ENCODE measurements at regions not wholly inside any gene's neighbourhood (a gene's known extent, or its start where the extent isn't known, plus 50 kb on each side); places are given as distances from the start of the nearest gene placed in this dataset.
A peak's percentile ranks its signal among the peaks of the same experiment; 100 is the strongest.

DNA sequence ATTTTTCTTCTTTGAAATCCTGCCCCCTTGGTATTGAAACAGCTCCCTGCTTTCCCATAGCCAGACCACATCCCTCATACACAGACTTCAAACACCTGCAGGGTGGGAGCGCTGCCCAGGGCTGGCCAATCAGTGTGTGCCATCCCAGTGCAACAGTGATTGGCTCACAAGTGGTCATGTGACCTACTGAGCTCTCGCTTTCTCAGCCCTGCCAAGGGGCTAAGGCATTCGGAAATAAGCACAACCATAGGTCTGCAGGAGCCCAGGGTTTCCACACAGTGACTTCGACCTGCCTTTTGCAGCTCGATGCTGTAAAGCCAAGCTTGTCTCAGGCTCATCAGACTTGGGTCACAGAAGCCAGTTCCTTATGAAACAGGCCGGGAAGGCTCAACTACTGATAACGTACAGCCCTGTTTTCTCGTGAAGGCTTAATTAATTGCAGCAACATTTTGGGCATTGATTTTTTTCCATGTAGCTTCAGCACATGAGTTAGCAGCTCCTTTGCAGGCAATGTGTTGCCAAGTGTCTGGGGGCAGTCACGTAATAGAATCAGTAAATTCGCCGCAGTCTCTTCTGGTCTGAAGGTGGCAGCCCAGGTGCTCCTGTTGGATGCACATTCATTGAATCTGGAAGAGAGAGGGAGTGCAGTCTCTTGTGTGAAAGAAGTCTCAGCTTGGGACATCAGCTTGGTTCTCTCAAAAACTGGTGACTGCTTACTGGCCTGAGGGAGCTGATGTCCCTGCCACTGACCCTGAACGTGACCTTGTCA lies 1091.8 kb downstream of the AACS start:
- TF ChIP-seq, protein P1, sequence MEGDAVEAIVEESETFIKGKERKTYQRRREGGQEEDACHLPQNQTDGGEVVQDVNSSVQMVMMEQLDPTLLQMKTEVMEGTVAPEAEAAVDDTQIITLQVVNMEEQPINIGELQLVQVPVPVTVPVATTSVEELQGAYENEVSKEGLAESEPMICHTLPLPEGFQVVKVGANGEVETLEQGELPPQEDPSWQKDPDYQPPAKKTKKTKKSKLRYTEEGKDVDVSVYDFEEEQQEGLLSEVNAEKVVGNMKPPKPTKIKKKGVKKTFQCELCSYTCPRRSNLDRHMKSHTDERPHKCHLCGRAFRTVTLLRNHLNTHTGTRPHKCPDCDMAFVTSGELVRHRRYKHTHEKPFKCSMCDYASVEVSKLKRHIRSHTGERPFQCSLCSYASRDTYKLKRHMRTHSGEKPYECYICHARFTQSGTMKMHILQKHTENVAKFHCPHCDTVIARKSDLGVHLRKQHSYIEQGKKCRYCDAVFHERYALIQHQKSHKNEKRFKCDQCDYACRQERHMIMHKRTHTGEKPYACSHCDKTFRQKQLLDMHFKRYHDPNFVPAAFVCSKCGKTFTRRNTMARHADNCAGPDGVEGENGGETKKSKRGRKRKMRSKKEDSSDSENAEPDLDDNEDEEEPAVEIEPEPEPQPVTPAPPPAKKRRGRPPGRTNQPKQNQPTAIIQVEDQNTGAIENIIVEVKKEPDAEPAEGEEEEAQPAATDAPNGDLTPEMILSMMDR (IDR thresholded peaks at IDR 0.05), result no peak
- no peak for TF ChIP-seq POLR2AphosphoS5 (IDR thresholded peaks at IDR 0.05)
- no peak for TF ChIP-seq EP300 (IDR thresholded peaks at IDR 0.05)
- TF ChIP-seq POLR2A (IDR thresholded peaks at IDR 0.05), result no peak
- 77 to 86% (median 84%) methylated on average over 12 of the region's 12 CpGs for WGBS, 5 donors
- Histone ChIP-seq H3K27ac (no peak overlapping the region), H3K4me3 (no peak overlapping the region), H3K36me3 (no peaks in the 10 kb centered on the region), H3K9me3 (peaks cover 0 to 5% (median 0%) of the 10 kb centered on the region in 4 donors), H3K27me3 (no peaks in the 10 kb centered on the region), H3K4me1 (no peaks in the 10 kb centered on the region)
- DNase-seq, result peak in 1 of 2 donors; percentile 51
- intact Hi-C loops (cut with DNase I; ENCODE audit: low total_unique reads), result no loop called here

DNA sequence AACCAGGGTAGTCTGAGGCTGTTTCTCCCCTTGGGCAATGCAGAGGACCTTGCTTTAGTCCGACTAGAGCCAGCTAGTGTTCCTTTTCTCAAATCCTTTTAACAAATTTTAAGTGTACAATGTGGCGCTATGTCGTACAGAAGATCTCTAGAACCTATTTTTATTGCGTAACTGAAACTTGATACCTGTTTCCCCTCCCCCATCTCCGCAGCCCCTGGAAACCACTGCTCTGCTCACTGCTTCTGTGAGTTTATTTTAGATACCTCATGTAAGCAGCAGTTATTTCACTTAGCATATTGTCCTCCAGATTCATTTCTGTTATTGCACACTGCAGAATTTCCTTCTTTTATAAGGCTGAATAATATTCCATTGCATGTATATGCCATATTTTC lies 1092.3 kb downstream of the AACS start:
- H3K36me3 ChIP-seq, result no peaks in the 10 kb centered on the region
- H3K9me3 ChIP-seq, result peaks cover 0 to 10% (median 0%) of the 10 kb centered on the region in 4 donors
- TF ChIP-seq EP300 (IDR thresholded peaks at IDR 0.05) (no peak), POLR2AphosphoS5 (IDR thresholded peaks at IDR 0.05) (no peak), POLR2A (IDR thresholded peaks at IDR 0.05) (no peak)
- TF ChIP-seq, protein P1 (IDR thresholded peaks at IDR 0.05), result no peak
- no peaks in the 10 kb centered on the region for H3K4me1 ChIP-seq
- no peak overlapping the region for H3K27ac ChIP-seq
- H3K4me3 ChIP-seq, result no peak overlapping the region
- intact Hi-C loops (cut with DNase I; ENCODE audit: low total_unique reads), result no loop called here
- H3K27me3 ChIP-seq, result no peaks in the 10 kb centered on the region
- no peak for DNase-seq
- 71 to 87% (median 77%) methylated on average over 5 of the region's 5 CpGs for WGBS, 5 donors

- TF ChIP-seq EP300 (IDR thresholded peaks at IDR 0.05) (no peak), POLR2A (IDR thresholded peaks at IDR 0.05) (no peak), POLR2AphosphoS5 (IDR thresholded peaks at IDR 0.05) (no peak)
- TF ChIP-seq, protein P1 (IDR thresholded peaks at IDR 0.05), result no peak
- Histone ChIP-seq H3K4me1 (no peaks in the 10 kb centered on the region), H3K27me3 (no peaks in the 10 kb centered on the region), H3K36me3 (no peaks in the 10 kb centered on the region), H3K4me3 (no peak overlapping the region), H3K9me3 (peaks cover 0 to 10% (median 0%) of the 10 kb centered on the region in 4 donors), H3K27ac (no peak overlapping the region)
- DNase-seq, result no peak
- 59 to 75% (median 63%) methylated on average over 5 of the region's 5 CpGs for WGBS, 5 donors
- intact Hi-C loops (cut with DNase I; ENCODE audit: low total_unique reads), result no loop called here
These were observed 1093.9 kb downstream of the AACS start for GRCh38 chr12:126159139-126159538.

- no peaks in the 10 kb centered on the region for H3K27me3 ChIP-seq
- DNase-seq, result no peak
- 16 to 36% (median 25%) methylated on average over 1 of the region's 1 CpG for WGBS, 5 donors
- H3K36me3 ChIP-seq, result no peaks in the 10 kb centered on the region
- H3K27ac ChIP-seq, result no peak overlapping the region
- peaks cover 0 to 10% (median 0%) of the 10 kb centered on the region in 4 donors for H3K9me3 ChIP-seq
- TF ChIP-seq, protein P1 (IDR thresholded peaks at IDR 0.05), result no peak
- TF ChIP-seq POLR2A (IDR thresholded peaks at IDR 0.05) (no peak), EP300 (IDR thresholded peaks at IDR 0.05) (no peak), POLR2AphosphoS5 (IDR thresholded peaks at IDR 0.05) (no peak)
- no peak overlapping the region for H3K4me3 ChIP-seq
- no peaks in the 10 kb centered on the region for H3K4me1 ChIP-seq
- intact Hi-C loops (cut with DNase I; ENCODE audit: low total_unique reads), result no loop called here
These were observed 1095.7 kb downstream of the AACS start for GRCh38 chr12:126160912-126161311.

Data from stomach (tissue), 8 donors.